HG03432 (cell line): ENCODE measurements at regions not wholly inside any gene's neighbourhood (a gene's known extent, or its start where the extent isn't known, plus 50 kb on each side); places are given as distances from the start of the nearest gene placed in this dataset.
A peak's percentile ranks its signal among the peaks of the same experiment; 100 is the strongest.
"Not testable (repeated sequence)": the region's sequence is repeated elsewhere in the genome, so short reads cannot be mapped to it uniquely, and the experiment has no call there.

ENCODE experiments used
- ATAC-seq: cut with Tn5 transposase; IDR thresholded peaks from one replicate; pipeline ENCODE4 v1.9.1; 2021; ENCODE audit warnings: mild to moderate bottlenecking, moderate library complexity; ENCODE audit not compliant: unreplicated experiment

DNA sequence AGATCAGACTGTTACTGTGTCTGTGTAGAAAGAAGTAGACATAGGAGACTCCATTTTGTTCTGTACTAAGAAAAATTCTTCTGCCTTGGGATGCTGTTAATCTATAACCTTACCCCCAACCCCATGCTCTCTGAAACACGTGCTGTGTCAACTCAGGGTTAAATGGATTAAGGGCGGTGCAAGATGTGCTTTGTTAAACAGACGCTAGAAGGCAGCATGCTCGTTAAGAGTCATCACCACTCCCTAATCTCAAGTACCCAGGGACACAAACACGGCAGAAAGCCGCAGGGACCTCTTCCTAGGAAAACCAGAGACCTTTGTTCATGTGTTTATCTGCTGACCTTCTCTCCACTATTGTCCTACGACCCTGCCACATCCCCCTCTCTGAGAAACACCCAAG is 137.0 kb upstream of the PROKR2 start:
- ATAC-seq: not testable (repeated sequence)

DNA sequence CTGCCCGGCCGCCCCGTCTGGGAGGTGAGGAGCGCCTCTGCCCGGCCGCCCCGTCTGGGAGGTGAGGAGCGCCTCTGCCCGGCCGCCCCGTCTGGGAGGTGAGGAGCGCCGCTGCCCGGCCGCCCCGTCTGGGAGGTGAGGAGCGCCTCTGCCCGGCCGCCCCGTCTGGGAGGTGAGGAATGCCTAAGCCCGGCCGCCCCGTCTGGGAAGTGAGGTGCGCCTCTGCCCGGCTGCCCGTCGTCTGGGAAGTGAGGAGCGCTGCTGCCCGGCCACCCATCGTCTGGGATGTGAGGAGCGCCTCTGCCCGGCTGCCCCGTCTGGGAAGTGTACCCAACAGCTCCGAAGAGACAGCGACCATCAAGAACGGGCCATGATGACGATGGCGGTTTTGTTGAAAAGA is 136.6 kb upstream of the PROKR2 start:
- ATAC-seq: not testable (repeated sequence)

DNA sequence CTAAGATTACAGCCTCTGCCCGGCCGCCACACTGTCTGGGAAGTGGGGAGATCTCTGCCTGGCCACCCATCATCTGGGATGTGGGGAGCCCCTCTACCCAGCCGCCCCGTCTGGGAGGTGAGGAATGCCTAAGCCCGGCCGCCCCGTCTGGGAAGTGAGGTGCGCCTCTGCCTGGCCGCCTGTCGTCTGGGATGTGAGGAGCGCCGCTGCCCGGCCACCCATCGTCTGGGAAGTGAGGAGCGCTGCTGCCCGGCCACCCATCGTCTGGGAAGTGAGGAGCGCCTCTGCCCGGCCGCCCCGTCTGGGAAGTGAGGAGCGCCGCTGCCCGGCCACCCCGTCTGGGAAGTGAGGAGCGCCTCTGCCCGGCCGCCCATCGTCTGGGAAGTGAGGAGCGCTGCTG is 135.9 kb upstream of the PROKR2 start:
- not testable (repeated sequence) for ATAC-seq

DNA sequence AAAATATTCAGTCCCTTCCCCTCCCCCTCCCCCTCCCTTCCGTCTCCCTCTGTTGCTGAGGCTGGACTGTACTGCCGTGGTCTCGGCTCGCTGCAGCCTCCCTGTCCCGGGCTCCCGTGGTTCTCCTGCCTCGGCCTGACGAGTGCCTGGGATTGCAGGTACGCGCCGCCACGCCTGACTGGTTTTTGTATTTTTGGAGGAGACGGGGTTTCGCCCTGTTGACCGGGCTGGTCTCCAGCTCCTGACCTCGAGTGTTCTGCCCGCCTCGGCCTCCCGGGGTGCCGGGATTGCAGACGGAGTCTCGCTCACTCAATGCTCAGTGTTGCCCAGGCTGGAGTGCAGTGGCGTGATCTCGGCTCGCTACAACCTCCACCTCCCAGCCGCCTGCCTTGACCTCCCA is 135.5 kb upstream of the PROKR2 start:
- not testable (repeated sequence) for ATAC-seq

DNA sequence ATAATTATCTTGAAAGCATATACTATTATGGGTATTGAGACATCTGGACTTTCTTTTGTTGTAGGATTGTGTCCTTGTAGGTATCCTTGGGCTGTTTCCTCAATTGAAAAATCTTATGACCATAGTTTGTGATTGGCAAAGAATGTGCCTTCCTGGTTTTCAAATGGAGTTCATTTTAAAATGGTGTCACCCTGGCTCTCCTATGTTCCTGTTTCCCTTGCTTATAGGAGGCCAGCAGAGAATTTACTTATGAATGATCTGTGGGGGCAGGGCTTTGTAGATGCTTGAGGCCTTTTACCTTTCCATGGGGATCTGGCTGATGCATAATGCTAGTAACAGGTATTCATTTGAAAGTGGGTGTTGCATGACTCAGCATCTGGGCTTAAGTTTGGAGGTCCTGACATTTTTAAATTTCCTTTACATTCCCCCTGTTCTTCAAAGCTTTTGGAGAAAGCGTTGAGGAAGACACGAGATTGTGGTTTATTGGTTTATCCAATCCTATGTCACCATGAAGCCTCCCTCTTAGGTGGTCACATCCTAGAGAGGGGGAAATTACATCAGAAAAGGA is 135.0 kb upstream of the PROKR2 start:
- ATAC-seq: no peak

DNA sequence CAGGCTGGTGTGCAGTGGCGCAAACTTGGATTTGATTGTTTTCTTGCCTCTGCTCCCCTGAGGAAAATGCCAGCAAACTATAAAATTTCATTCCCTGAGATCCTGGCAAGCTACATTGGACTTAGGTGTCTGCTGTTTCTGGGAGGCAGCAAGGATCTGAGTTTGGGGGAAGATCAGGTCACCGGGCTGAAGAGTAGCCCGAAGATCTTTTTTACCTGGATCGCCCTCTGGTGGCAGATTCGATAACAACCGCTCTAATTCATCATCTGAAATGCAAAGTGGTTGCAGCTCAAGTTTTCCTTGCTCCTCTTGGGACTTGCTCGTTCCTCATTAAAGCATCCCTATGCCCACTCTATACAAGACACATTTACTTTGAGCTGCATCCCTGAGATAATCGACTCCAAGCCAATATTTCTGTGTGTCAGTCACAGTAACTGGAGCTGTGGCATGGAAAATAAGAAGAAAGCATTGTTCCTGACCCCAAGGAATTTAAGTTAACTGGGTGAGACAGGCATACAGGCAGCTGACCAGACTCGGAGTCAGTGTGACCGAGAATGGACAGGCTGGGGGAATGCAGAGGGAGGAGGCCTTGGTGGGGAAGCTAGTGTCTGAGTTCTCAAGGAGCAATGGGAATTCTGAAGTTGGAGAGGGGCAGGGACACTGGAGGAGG is 131.8 kb upstream of the PROKR2 start:
- no peak for ATAC-seq

DNA sequence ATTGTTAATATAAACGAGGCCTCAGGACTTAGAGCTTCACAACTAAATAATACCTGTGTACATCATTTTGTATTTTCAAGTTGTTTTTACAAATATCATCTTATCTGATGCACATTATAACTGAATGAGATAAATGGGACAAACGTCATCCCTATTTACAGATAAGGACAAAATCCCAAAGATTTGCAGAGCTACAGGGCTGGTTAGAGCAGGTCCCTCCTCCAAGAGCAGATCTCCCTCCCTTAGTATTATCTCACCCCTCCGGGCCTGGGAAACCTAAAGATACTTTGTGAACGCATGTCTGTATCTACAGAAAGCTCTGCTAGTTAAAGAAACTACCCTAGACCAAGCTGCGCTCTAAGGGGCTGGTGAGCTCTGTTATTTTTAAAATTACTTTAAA is 130.4 kb upstream of the PROKR2 start:
- ATAC-seq: no peak

DNA sequence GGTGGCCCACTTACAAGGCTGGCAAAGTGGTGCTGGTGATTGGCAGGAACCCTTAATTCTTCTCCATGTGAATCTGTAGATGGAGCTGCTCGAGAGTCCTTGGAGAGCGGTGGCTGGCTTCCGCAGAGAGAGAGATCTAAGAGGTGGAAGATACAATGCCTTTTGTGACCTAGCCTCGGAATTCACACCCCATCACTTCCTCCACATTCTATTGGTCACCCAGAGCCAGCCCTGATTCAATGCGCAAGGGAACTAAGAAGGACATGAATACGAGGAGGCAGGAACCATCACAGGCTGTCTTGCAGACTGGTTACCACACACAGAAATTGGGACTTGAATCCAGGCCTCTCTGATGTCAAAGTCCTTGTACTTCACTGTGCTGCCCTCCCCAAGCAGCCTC is 128.9 kb upstream of the PROKR2 start:
- no peak for ATAC-seq

DNA sequence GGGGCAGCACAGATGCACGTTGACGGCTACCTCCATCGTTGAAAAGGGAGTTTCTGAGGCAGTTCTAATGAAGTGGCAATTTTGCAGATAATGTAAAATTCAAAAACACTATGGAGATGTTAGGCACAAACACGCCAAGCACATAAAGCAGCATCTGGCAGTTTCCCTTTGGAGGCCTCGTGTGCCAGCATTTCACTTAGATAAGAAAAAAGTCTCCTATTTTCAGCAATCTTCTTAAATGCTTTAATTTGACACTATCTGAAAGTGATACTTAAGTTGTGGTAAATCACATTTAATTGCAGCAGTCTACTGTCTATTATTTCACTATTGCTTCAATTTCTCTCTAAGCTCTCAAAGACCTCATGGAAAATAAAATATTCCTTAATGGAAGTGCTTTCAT is 125.3 kb upstream of the PROKR2 start:
- no peak for ATAC-seq

DNA sequence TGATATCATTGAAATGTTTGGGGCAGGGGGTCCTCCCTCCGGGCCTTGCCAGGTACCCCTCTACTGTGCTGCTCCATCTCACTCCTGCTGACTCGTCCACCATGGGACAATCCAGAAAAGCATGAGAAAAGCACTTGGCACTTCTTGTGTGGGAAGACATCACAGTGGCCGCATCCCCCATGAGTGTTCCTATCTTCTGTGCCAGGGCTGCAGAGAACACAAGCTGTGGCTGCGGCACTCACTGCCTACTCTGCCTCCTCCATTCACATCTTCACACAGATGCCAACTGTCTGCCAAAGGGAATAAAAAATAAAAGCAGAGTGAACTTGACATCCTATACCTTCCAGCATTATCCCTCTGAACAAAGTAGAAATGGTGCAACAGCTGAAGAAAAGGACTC is 117.4 kb upstream of the PROKR2 start:
- no peak for ATAC-seq

DNA sequence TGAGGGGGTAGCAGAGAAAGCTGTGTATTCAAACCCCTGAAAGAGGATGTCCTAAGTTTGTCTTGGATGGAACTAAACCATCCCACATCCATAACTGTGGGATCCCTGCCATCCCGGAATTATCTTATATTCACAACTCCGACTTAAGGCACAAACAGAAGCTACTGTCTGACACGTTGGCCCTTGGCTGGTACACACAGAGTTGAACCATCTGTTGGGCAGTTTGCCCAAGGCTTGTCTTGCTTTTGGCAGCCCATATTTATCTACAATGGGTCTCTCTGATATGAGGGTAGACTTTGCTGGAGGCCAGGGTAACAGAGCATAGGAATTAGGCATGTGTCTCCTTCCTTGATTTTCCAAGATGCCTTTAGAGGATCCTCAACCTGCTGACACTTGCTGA is 116.6 kb upstream of the PROKR2 start:
- no peak for ATAC-seq

DNA sequence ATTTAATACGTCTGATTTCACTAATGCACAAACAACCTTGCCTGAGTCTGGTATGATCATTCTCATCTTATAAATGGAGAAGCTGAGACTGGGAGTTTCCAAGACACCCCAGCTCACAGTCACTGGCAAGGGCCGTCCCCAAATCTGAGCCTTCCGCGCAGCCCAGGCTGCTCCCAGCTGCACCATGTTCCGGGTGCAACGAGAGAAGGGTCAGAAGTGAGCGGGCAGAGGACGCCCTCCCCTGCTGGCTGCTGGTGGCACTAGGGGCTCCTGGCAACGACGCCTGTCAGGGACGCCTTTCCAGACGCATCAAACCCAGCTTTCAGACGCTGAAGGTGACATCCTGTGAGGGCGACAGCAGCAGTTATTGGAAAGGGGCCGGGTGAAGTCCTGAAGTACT is 115.3 kb upstream of the PROKR2 start:
- no peak for ATAC-seq

DNA sequence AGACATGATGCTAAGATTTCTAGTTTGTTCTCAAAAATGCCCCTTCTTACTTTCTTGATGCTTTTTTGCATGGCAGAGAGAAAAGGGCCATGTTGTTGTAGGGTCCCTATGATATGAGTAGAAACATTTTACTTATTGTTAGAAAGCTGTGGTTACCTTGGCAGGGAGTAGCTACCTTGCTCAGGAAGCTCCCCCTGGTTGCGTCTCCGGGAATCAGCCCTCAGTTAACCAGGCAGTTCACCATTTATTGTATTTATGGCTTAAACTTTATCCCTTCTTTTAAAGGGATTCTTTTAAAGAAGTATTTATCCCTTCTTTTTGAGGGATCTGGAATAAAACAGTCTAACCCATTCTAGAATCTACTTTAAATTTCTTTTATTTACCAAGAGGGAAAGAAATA is 113.9 kb upstream of the PROKR2 start:
- no peak for ATAC-seq

DNA sequence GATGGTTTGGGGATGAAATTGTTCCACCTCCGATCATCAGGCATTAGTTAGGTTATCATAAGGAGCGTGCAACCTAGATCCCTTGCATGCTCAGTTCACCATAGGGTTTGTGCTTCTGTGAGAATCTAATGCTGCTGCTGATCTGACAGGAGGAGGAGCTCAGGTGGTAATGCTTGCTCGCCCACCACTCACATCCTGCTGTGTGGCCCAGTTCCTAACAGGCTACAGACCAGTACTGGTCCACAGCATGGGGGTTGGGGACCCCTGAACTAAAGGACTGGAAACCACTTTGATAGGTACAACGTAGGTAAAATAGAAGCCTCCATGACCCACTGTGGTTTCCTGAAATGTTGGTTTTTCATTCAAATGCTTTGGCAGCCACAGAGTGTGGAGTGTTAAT is 109.3 kb upstream of the PROKR2 start:
- ATAC-seq: no peak

DNA sequence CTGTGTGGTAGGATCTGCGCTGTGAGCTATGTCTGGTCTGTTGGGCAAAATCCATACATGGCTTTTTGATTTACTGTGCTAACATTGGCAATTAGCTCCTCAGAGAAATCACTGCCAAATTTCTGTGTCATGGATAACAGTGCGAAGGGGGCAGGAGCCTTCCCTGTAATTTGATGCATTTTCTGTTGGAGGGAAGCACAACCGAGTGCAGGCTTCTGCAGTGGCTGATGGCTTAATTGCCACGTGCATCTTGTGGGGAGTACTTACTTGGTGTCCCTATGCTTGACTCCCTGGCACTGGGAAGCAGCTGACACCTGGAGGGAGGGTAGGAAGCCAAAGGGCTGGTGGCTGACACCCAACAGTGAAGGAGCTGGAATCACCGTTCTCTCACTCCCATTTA is 99.3 kb upstream of the PROKR2 start:
- ATAC-seq: no peak

DNA sequence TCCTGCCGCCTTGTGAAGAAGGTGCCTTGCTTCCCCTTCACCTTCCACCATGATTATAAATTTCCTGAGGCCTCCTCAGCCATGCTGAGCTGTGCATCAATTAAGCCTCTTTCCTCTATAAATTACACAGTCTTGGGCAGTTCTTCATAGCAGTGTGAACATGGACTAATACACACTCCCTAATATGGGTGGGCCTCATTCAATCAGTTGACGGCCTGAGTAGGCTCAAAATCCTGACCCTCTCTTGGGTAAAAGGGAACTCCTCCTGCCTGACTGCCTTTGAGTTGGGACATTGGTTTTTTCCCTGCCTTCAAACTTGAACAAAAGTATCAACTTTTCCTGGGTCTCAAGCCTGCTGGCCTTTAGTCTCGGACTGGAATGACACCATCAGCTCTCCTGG is 96.6 kb upstream of the PROKR2 start:
- ATAC-seq: no peak

DNA sequence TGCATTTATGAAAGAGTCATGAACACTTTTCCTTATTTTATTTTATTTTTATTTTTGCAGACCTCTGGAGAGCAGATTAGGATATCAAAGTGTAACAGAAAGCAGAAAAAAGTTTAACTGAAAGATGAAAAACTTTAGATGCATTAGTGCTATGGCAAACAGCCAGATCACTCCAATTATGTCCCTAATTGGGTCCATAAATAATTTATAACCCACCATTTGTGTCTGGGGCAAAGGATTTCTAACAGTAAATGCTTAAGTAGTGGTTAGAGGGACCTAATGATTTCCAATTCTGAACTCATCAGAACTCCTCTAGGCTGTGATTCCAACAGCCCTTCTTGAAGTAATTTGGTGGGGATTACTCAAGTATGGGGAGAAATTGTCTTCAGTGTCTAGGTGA is 93.7 kb upstream of the PROKR2 start:
- ATAC-seq: no peak

DNA sequence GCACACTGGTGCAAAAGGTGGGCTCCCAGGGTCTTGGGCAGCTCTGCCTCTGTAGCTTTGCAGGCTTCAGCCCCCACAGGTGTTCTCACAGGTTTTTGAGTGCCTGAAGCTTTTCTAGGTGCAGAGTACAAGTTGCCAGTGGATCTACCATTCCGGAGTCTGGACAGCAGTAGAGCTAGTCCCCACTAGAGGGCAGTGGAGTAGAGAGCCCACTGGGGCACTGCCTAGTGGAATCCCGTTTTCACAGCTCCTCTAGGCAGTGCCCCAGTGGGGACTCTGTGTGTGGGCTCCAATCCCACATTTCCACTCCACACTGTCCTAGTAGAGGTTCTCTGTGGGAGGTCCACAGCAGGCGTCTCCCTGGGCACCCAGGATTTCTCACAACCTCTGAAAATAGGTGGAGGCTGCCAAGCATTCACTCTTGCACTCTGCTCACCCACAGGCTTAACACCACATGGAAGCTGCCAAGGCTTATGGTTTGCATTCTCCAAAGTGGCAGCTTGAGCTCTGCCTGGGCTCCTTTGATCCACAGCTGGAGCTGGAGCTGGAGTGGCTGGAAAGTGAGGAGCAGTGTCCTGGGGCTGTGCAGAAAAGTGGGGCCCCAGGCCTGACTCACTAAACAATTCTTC is 86.3 kb upstream of the PROKR2 start:
- ATAC-seq: peak; percentile 69

DNA sequence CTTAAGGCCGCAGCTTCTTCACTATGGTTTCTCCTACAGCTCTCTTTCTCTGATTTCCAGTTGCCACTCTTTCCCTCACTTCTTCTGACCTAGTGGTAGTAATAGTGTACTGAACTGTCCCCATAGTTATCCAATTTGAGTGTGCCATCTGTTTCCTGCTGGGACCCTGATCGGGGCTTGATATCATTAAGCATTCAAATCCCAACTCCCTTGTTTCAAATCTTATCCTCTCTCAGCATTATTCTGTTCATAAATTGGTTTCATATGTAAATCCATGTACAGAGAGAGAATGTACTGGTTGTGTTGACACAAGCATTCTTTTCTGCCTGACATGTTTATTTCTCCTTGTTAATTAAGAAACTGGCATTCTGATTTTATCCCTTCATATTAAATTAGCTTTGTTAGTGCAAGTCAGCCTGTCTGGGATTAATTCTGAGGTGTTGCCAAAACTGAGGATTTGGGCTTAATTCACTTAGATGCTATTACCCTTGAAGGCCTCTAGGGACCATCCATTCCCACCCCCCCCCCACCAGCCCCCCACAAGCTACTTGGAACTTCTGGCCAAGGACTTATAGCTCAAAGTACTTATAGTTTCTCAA is 84.6 kb upstream of the PROKR2 start:
- no peak for ATAC-seq

DNA sequence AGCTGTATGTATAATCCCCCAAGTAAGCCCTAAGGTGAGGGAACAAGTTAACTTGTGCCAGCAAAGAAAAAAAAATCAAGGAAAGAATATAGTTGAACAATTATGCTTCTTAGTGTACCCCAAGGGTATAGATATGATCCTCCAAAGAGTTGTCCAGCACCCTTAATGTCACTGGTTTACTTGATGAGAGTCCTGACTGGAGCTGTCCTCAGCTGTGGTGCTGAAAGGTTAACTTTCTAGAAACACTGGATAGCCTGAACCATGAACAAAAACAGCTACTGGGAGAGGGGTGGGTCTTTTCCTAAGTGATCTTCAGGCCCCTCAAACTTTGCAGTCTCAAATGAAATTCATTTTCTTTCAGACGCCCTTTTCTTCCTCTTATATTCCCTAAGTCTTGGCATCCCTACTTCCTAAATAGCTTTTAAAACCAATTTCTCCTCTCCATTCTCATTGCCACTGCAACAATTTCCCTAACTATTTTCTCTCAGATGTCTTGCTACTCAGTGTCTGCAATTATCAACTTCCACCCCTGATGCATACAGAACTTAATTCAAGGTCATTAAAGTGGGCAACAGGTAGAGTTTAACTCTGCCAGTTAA is 83.5 kb upstream of the PROKR2 start:
- ATAC-seq: no peak

DNA sequence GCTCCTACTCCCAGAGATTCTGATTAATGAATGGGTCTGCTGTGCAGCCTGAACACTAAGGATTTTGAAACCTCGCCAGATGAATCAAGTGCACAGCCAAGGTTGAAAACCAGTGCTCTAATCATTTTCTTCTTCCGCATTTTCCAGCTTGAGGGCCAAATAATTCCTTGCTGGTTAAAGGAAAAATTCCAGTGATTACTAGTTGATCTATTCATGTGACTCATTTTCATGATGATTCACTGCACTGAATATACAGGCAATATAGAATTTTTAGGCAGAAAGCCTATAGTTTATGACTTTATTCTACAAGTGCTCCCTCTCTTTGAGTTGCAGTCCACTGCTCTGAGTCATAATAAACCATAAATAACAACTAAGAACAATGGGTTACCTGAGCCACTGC is 80.6 kb upstream of the PROKR2 start:
- ATAC-seq: no peak
